Natural killer cell (primary cell): ENCODE measurements at regions not wholly inside any gene's neighbourhood (a gene's known extent, or its start where the extent isn't known, plus 50 kb on each side); places are given as distances from the start of the nearest gene placed in this dataset.

Experiments used
- ATAC-seq, 3 donors: fragments of 150-1000 bp in 2 of 3; fragments of 200-7000 bp in 1 of 3; cut with Tn5 transposase; 1 replicate in 1 of 3; 2 replicates in 2 of 3; pipeline ENCODE4 v1.10.0; 2021; ENCODE audit warnings: mild to moderate bottlenecking in 2 of 3, moderate library complexity in 2 of 3
- DNase-seq, 2 donors: peaks; one replicate each; pipeline versions ENCODE4 v3.0.0 to v3.0.0-alpha.2; 2013 to 2021; ENCODE audit warnings: mixed read lengths in 1 of 2
- H3K27ac ChIP-seq: one replicate; pipeline ENCODE4 v1.5.1; 2013; ENCODE audit warnings: mild to moderate bottlenecking, low read length
- H3K27me3 ChIP-seq: one replicate; pipeline ENCODE4 v1.6.1; 2013; ENCODE audit warnings: low read length; ENCODE audit not compliant: control insufficient read depth, insufficient read depth
- H3K36me3 ChIP-seq: one replicate; pipeline ENCODE4 v1.6.1; 2013; ENCODE audit warnings: low read length; ENCODE audit not compliant: control insufficient read depth, insufficient read depth
- H3K4me1 ChIP-seq: one replicate; pipeline ENCODE4 v1.6.1; 2013; ENCODE audit warnings: low read length; ENCODE audit not compliant: control insufficient read depth, insufficient read depth
- H3K4me3 ChIP-seq: one replicate; pipeline ENCODE4 v1.5.1; 2013; ENCODE audit warnings: low read length
- H3K9me3 ChIP-seq: one replicate; pipeline ENCODE4 v1.6.1; 2013; ENCODE audit warnings: low read length; ENCODE audit not compliant: control insufficient read depth, insufficient read depth
- H3K27ac Mint-ChIP-seq, 2 donors: one replicate each; pipeline ENCODE4 v1.8.0; 2022; ENCODE audit warnings: mild to moderate bottlenecking in 2 of 2, mixed read lengths in 2 of 2, moderate library complexity in 1 of 2
- H3K27me3 Mint-ChIP-seq, 2 donors: one replicate each; pipeline ENCODE4 v1.8.0; 2022; ENCODE audit warnings: low read depth in 2 of 2, mixed read lengths in 2 of 2
- H3K36me3 Mint-ChIP-seq: one replicate; pipeline ENCODE4 v1.8.0; 2022; ENCODE audit warnings: mixed read lengths
- H3K4me1 Mint-ChIP-seq, 2 donors: one replicate each; pipeline ENCODE4 v1.8.0; 2022; ENCODE audit warnings: mixed read lengths in 2 of 2
- H3K4me3 Mint-ChIP-seq: one replicate; pipeline ENCODE4 v1.8.0; 2022; ENCODE audit warnings: mild to moderate bottlenecking, moderate library complexity, mixed read lengths
- H3K9me3 Mint-ChIP-seq, 2 donors: one replicate each; pipeline ENCODE4 v1.8.0; 2022; ENCODE audit warnings: mixed read lengths in 2 of 2
- CTCF ChIP-seq: fragments of 200-600 bp; IDR thresholded peaks from one replicate; pipeline ENCODE4 v1.8.0; 2022; ENCODE audit warnings: antibody characterized with exemption
- WGBS: methylation state at CpG from one replicate; pipeline ENCODE4 v1.1.7; 2013; ENCODE audit warnings: missing lambda C conversion rate; ENCODE audit not compliant: insufficient coverage; 5-methylcytosine and 5-hydroxymethylcytosine counted together
- intact Hi-C: fragments of 100-400 bp; cut with micrococcal nuclease; formaldehyde crosslinking; loops from one replicate; pipeline ENCODE4 v1.14.2; 2022

- H3K36me3 Mint-ChIP-seq = peaks cover 11% of the 10 kb centered on the region
- H3K27ac Mint-ChIP-seq = no peak overlapping the region
- Histone ChIP-seq H3K27ac (no peak overlapping the region), H3K4me3 (no peak overlapping the region), H3K36me3 (no peaks in the 10 kb centered on the region), H3K9me3 (peaks cover 16% of the 10 kb centered on the region), H3K27me3 (no peaks in the 10 kb centered on the region), H3K4me1 (no peaks in the 10 kb centered on the region)
- TF ChIP-seq CTCF = no peak
- no peaks in the 10 kb centered on the region for H3K4me1 Mint-ChIP-seq
- peaks cover 19 to 29% of the 10 kb centered on the region in 2 donors for H3K9me3 Mint-ChIP-seq
- intact Hi-C loops = no loop called here
- DNase-seq (no peak), ATAC-seq (no peak)
- H3K27me3 Mint-ChIP-seq = no peaks in the 10 kb centered on the region
- no peak overlapping the region for H3K4me3 Mint-ChIP-seq
- no CpG with 5 or more reads among the region's 1 CpG for WGBS
Measured at GRCh38 chr1:187464320-187464719, 635.6 kb downstream of the PLA2G4A start.

- WGBS = 45% methylated on average over 2 of the region's 2 CpGs
- H3K4me3 Mint-ChIP-seq = no peak overlapping the region
- no peak overlapping the region for H3K4me3 ChIP-seq
- peaks cover 7% of the 10 kb centered on the region for H3K36me3 Mint-ChIP-seq
- H3K27ac Mint-ChIP-seq = no peak overlapping the region
- H3K27me3 ChIP-seq = no peaks in the 10 kb centered on the region
- DNase-seq (no peak), ATAC-seq (no peak)
- intact Hi-C loops = no loop called here
- no peaks in the 10 kb centered on the region for H3K4me1 Mint-ChIP-seq
- no peak overlapping the region for H3K27ac ChIP-seq
- H3K9me3 Mint-ChIP-seq = peaks cover 19 to 29% of the 10 kb centered on the region in 2 donors
- no peaks in the 10 kb centered on the region for H3K36me3 ChIP-seq
- H3K27me3 Mint-ChIP-seq = no peaks in the 10 kb centered on the region
- H3K9me3 ChIP-seq = peaks cover 16% of the 10 kb centered on the region
- no peaks in the 10 kb centered on the region for H3K4me1 ChIP-seq
- no peak for TF ChIP-seq CTCF
Measured at GRCh38 chr1:187465441-187465840, 636.7 kb downstream of the PLA2G4A start.

GRCh38 chr1:187469836-187470235 is 641.1 kb downstream of the PLA2G4A start:
- DNase-seq = no peak
- Histone ChIP-seq H3K4me3 (no peak overlapping the region), H3K27me3 (no peaks in the 10 kb centered on the region), H3K36me3 (no peaks in the 10 kb centered on the region), H3K4me1 (no peaks in the 10 kb centered on the region), H3K27ac (no peak overlapping the region), H3K9me3 (peaks cover 16% of the 10 kb centered on the region)
- Mint-ChIP-seq H3K27me3 (no peaks in the 10 kb centered on the region), H3K36me3 (peaks cover 18% of the 10 kb centered on the region), H3K9me3 (peaks cover 15 to 18% of the 10 kb centered on the region in 2 donors), H3K4me1 (no peaks in the 10 kb centered on the region), H3K27ac (no peak overlapping the region), H3K4me3 (no peak overlapping the region)
- no peak for ATAC-seq
- WGBS = no CpG with 5 or more reads among the region's 2 CpGs
- intact Hi-C loops = no loop called here
- no peak for TF ChIP-seq CTCF

GRCh38 chr1:187471555-187471954 is 642.8 kb downstream of the PLA2G4A start:
- peaks cover 18% of the 10 kb centered on the region for H3K36me3 Mint-ChIP-seq
- 88% methylated on average over 2 of the region's 2 CpGs for WGBS
- Histone ChIP-seq H3K27me3 (no peaks in the 10 kb centered on the region), H3K4me1 (no peaks in the 10 kb centered on the region), H3K4me3 (no peak overlapping the region), H3K9me3 (peaks cover 2% of the 10 kb centered on the region), H3K36me3 (no peaks in the 10 kb centered on the region), H3K27ac (no peak overlapping the region)
- TF ChIP-seq CTCF = no peak
- intact Hi-C loops = no loop called here
- H3K4me3 Mint-ChIP-seq = no peak overlapping the region
- H3K27ac Mint-ChIP-seq = no peak overlapping the region
- peaks cover 16 to 21% of the 10 kb centered on the region in 2 donors for H3K9me3 Mint-ChIP-seq
- ATAC-seq (no peak), DNase-seq (no peak)
- H3K27me3 Mint-ChIP-seq = no peaks in the 10 kb centered on the region
- H3K4me1 Mint-ChIP-seq = no peaks in the 10 kb centered on the region
